MM.1S (cell line): ENCODE measurements at regions not wholly inside any gene's neighbourhood (a gene's known extent, or its start where the extent isn't known, plus 50 kb on each side); places are given as distances from the start of the nearest gene placed in this dataset.

ENCODE experiments used
- DNase-seq: peaks from one replicate; pipeline ENCODE4 v3.0.0-alpha.2; 2015
- H2AFZ ChIP-seq: fragments of 300-600 bp; sonication (generic); 2 replicates; pipeline ENCODE4 v1.6.0; 2016; ENCODE audit warnings: antibody characterized with exemption, low read length
- H3F3A ChIP-seq: fragments of 300-600 bp; sonication (generic); 2 replicates; pipeline ENCODE4 v1.6.1; 2016; ENCODE audit warnings: mild to moderate bottlenecking, antibody characterized with exemption, low read length, moderate library complexity, mixed read lengths; ENCODE audit not compliant: insufficient read depth
- H3K27ac ChIP-seq: fragments of 300-600 bp; sonication (generic); 2 replicates; pipeline ENCODE4 v1.5.1; 2016; ENCODE audit warnings: mild to moderate bottlenecking, low read length
- H3K27me3 ChIP-seq: fragments of 300-600 bp; sonication (generic); replicated peaks from 2 replicates; pipeline ENCODE4 v1.6.0; 2016; ENCODE audit warnings: low read length; ENCODE audit not compliant: insufficient read depth
- H3K36me3 ChIP-seq: fragments of 300-600 bp; sonication (generic); replicated peaks from 2 replicates; pipeline ENCODE4 v1.6.1; 2016; ENCODE audit warnings: mild to moderate bottlenecking, low read length, mixed read lengths; ENCODE audit not compliant: insufficient read depth
- H3K4me1 ChIP-seq: fragments of 300-600 bp; sonication (generic); 2 replicates; pipeline ENCODE4 v1.6.1; 2016; ENCODE audit warnings: low read length, mixed read lengths
- H3K4me2 ChIP-seq: fragments of 300-600 bp; sonication (generic); 2 replicates; pipeline ENCODE4 v1.6.0; 2016; ENCODE audit warnings: low read depth, low read length
- H3K4me3 ChIP-seq: fragments of 300-600 bp; sonication (generic); 2 replicates; pipeline ENCODE4 v1.5.1; 2016; ENCODE audit warnings: low read length, mixed read lengths
- H3K79me2 ChIP-seq: fragments of 300-600 bp; sonication (generic); 2 replicates; pipeline ENCODE4 v1.6.1; 2016; ENCODE audit warnings: mixed run types, low read length, mixed read lengths
- H3K9ac ChIP-seq: fragments of 300-600 bp; sonication (generic); 2 replicates; pipeline ENCODE4 v1.6.1; 2016; ENCODE audit warnings: low read length, mixed read lengths
- H3K9me2 ChIP-seq: fragments of 300-600 bp; sonication (generic); replicated peaks from 2 replicates; pipeline ENCODE4 v1.6.1; 2016; ENCODE audit warnings: mild to moderate bottlenecking, low read length, mixed read lengths; ENCODE audit not compliant: insufficient read depth
- H3K9me3 ChIP-seq: fragments of 300-600 bp; sonication (generic); replicated peaks from 2 replicates; pipeline ENCODE4 v1.6.1; 2016; ENCODE audit warnings: mild to moderate bottlenecking, low read length, mixed read lengths; ENCODE audit not compliant: insufficient read depth
- H4K20me1 ChIP-seq: fragments of 300-600 bp; sonication (generic); 2 replicates; pipeline ENCODE4 v1.6.1; 2016; ENCODE audit warnings: mild to moderate bottlenecking, low read length, moderate library complexity, mixed read lengths; ENCODE audit not compliant: insufficient read depth
- CTCF ChIP-seq: fragments of 300-600 bp; sonication (generic); IDR thresholded peaks from 2 replicates; pipeline ENCODE4 v1.5.1; 2016; ENCODE audit warnings: antibody characterized with exemption, low read length, mixed read lengths
- EZH2 ChIP-seq: fragments of 300-600 bp; sonication (generic); optimal IDR thresholded peaks from 2 replicates; pipeline ENCODE3; 2017; ENCODE audit warnings: low read depth, mild to moderate bottlenecking, antibody characterized with exemption, low read length, mixed read lengths
- EZH2phosphoT487 ChIP-seq: fragments of 300-600 bp; sonication (generic); IDR thresholded peaks from 2 replicates; pipeline ENCODE4 v1.6.1; 2018; ENCODE audit warnings: antibody characterized with exemption, low read length

- H3K79me2 ChIP-seq: no peaks in the 10 kb centered on the region
- H3K4me1 ChIP-seq: no peaks in the 10 kb centered on the region
- no peak for DNase-seq
- TF ChIP-seq EZH2 (no peak), EZH2phosphoT487 (no peak), CTCF (no peak)
- no peaks in the 10 kb centered on the region for H3K9me3 ChIP-seq
- no peak overlapping the region for H2AFZ ChIP-seq
- no peak overlapping the region for H3K4me3 ChIP-seq
- no peak overlapping the region for H3K27ac ChIP-seq
- H3F3A ChIP-seq: no peaks in the 10 kb centered on the region
- H3K4me2 ChIP-seq: no peak overlapping the region
- H3K9ac ChIP-seq: no peak overlapping the region
- H3K27me3 ChIP-seq: no peaks in the 10 kb centered on the region
- no peaks in the 10 kb centered on the region for H3K9me2 ChIP-seq
- H3K36me3 ChIP-seq: no peaks in the 10 kb centered on the region
- H4K20me1 ChIP-seq: no peaks in the 10 kb centered on the region
Observed at GRCh38 chr12:115619889-115620288, 657.6 kb downstream of the MED13L start.

- no peak overlapping the region for H3K9ac ChIP-seq
- TF ChIP-seq EZH2phosphoT487 (no peak), CTCF (no peak), EZH2 (no peak)
- DNase-seq: no peak
- H4K20me1 ChIP-seq: no peaks in the 10 kb centered on the region
- no peaks in the 10 kb centered on the region for H3K9me2 ChIP-seq
- H3K4me1 ChIP-seq: no peaks in the 10 kb centered on the region
- no peaks in the 10 kb centered on the region for H3K36me3 ChIP-seq
- H3K4me3 ChIP-seq: no peak overlapping the region
- no peak overlapping the region for H2AFZ ChIP-seq
- H3F3A ChIP-seq: no peaks in the 10 kb centered on the region
- H3K79me2 ChIP-seq: no peaks in the 10 kb centered on the region
- no peaks in the 10 kb centered on the region for H3K9me3 ChIP-seq
- no peak overlapping the region for H3K27ac ChIP-seq
- no peak overlapping the region for H3K4me2 ChIP-seq
- H3K27me3 ChIP-seq: no peaks in the 10 kb centered on the region
Observed at GRCh38 chr12:115619061-115619460, 658.4 kb downstream of the MED13L start.

GRCh38 chr12:115618105-115618504, 659.4 kb downstream of the MED13L start:
- no peak for TF ChIP-seq EZH2
- no peak for TF ChIP-seq EZH2phosphoT487
- TF ChIP-seq CTCF: no peak
- Histone ChIP-seq H4K20me1 (no peaks in the 10 kb centered on the region), H3K27ac (no peak overlapping the region), H3K4me3 (no peak overlapping the region), H3K9ac (no peak overlapping the region), H3K79me2 (no peaks in the 10 kb centered on the region), H3K9me3 (no peaks in the 10 kb centered on the region), H3K4me2 (no peak overlapping the region), H3K4me1 (no peaks in the 10 kb centered on the region), H3F3A (no peaks in the 10 kb centered on the region), H3K27me3 (no peaks in the 10 kb centered on the region), H3K9me2 (no peaks in the 10 kb centered on the region), H2AFZ (no peak overlapping the region), H3K36me3 (no peaks in the 10 kb centered on the region)
- no peak for DNase-seq
